Vagina (tissue), 2 donors: ENCODE measurements at regions not wholly inside any gene's neighbourhood (a gene's known extent, or its start where the extent isn't known, plus 50 kb on each side); places are given as distances from the start of the nearest gene placed in this dataset.

ENCODE experiments used
- DNase-seq, 2 donors: peaks; one replicate each; pipeline ENCODE4 v3.0.0-alpha.2; 2017; ENCODE audit errors: extremely low spot score in 2 of 2
- H3K27ac ChIP-seq: fragments of 200-600 bp; sonication (generic); one replicate; pipeline ENCODE4 v1.5.1; 2019
- H3K27me3 ChIP-seq: fragments of 200-600 bp; sonication (generic); one replicate; pipeline ENCODE4 v1.5.1; 2019
- H3K36me3 ChIP-seq, 2 donors: fragments of 200-600 bp; sonication (generic); one replicate each; pipeline ENCODE4 v1.5.1; 2017 to 2019
- H3K4me1 ChIP-seq: fragments of 200-600 bp; sonication (generic); one replicate; pipeline ENCODE4 v1.5.1; 2019
- H3K4me3 ChIP-seq, 2 donors: fragments of 200-600 bp; sonication (generic); 1 replicate in 1 of 2; 2 replicates in 1 of 2; pipeline ENCODE4 v1.5.1; 2016 to 2019
- H3K9me3 ChIP-seq: fragments of 200-600 bp; sonication (generic); one replicate; pipeline ENCODE4 v1.5.1; 2019
- CTCF ChIP-seq, 3 experiments: fragments of 450-650 bp in 2 of 3; fragments of 200-600 bp in 1 of 3; sonication (generic) in 1 of 3; IDR thresholded peaks; one replicate each; pipeline ENCODE4 v1.5.1; 2017 to 2019; ENCODE audit warnings: antibody characterized with exemption in 3 of 3, mild to moderate bottlenecking in 2 of 3, moderate library complexity in 2 of 3
- POLR2A ChIP-seq, 2 donors: fragments of 450-650 bp; IDR thresholded peaks; one replicate each; pipeline ENCODE4 v1.6.1; 2017; ENCODE audit warnings: antibody characterized with exemption in 2 of 2, mild to moderate bottlenecking in 2 of 2, moderate library complexity in 2 of 2
- POLR2AphosphoS5 ChIP-seq, 2 donors: sonication (generic); formaldehyde crosslinking; IDR thresholded peaks; one replicate each; pipeline ENCODE4 v1.9.0; 2017; ENCODE audit warnings: antibody characterized with exemption in 2 of 2, mild to moderate bottlenecking in 2 of 2, low read depth in 1 of 2; ENCODE audit not compliant: insufficient read depth in 1 of 2
- intact Hi-C: fragments of 100-400 bp; cut with DNase I; formaldehyde crosslinking; loops from one replicate; pipeline ENCODE4 v1.15.1; 2023

- no peaks in the 10 kb centered on the region for H3K36me3 ChIP-seq
- no peaks in the 10 kb centered on the region for H3K4me1 ChIP-seq
- H3K9me3 ChIP-seq, result no peaks in the 10 kb centered on the region
- TF ChIP-seq CTCF (IDR thresholded peaks at IDR 0.05) (no peak), POLR2A (IDR thresholded peaks at IDR 0.05) (no peak), POLR2AphosphoS5 (IDR thresholded peaks at IDR 0.05; ENCODE audit: insufficient read depth in 1 of 2, low read depth in 1 of 2) (no peak)
- H3K27me3 ChIP-seq, result no peaks in the 10 kb centered on the region
- DNase-seq, result no peak
- intact Hi-C loops, result loop anchor here (10.0 kb wide), 1 partner anchor 362 kb away; no protein-coding TSS in a partner anchor
- no peak overlapping the region for H3K27ac ChIP-seq
- H3K4me3 ChIP-seq, result no peak overlapping the region
Measured at GRCh38 chr15:66942649-66943390, 122.6 kb upstream of the SMAD3 start.

- DNase-seq, result no peak
- no peaks in the 10 kb centered on the region for H3K9me3 ChIP-seq
- intact Hi-C loops, result loop anchor here (10.0 kb wide), 1 partner anchor 361 kb away; no protein-coding TSS in a partner anchor
- H3K36me3 ChIP-seq, result no peaks in the 10 kb centered on the region
- no peak overlapping the region for H3K4me3 ChIP-seq
- no peak overlapping the region for H3K27ac ChIP-seq
- no peaks in the 10 kb centered on the region for H3K27me3 ChIP-seq
- H3K4me1 ChIP-seq, result no peaks in the 10 kb centered on the region
- TF ChIP-seq POLR2AphosphoS5 (IDR thresholded peaks at IDR 0.05; ENCODE audit: insufficient read depth in 1 of 2, low read depth in 1 of 2) (no peak), POLR2A (IDR thresholded peaks at IDR 0.05) (no peak), CTCF (IDR thresholded peaks at IDR 0.05) (no peak)
Measured at GRCh38 chr15:66943456-66944095, 121.8 kb upstream of the SMAD3 start.

GRCh38 chr15:66944121-66944520, 121.3 kb upstream of the SMAD3 start:
- intact Hi-C loops, result loop anchor here (10.0 kb wide), 1 partner anchor 361 kb away; no protein-coding TSS in a partner anchor

GRCh38 chr15:66945286-66945685, 120.1 kb upstream of the SMAD3 start:
- Histone ChIP-seq H3K27me3 (no peaks in the 10 kb centered on the region), H3K9me3 (no peaks in the 10 kb centered on the region), H3K4me1 (no peaks in the 10 kb centered on the region), H3K36me3 (no peaks in the 10 kb centered on the region), H3K27ac (no peak overlapping the region), H3K4me3 (no peak overlapping the region)
- TF ChIP-seq POLR2A (IDR thresholded peaks at IDR 0.05) (no peak), CTCF (IDR thresholded peaks at IDR 0.05) (no peak), POLR2AphosphoS5 (IDR thresholded peaks at IDR 0.05; ENCODE audit: insufficient read depth in 1 of 2, low read depth in 1 of 2) (no peak)
- DNase-seq, result no peak
- intact Hi-C loops, result loop anchor here (5.0 to 10.0 kb wide), 2 partner anchors 360 to 487 kb away; no protein-coding TSS in a partner anchor

More at GRCh38 chr15:66944121-66944520, 121.3 kb upstream of the SMAD3 start:
- Histone ChIP-seq H3K9me3 (no peaks in the 10 kb centered on the region), H3K4me3 (no peak overlapping the region), H3K27me3 (no peaks in the 10 kb centered on the region), H3K4me1 (no peaks in the 10 kb centered on the region), H3K27ac (no peak overlapping the region), H3K36me3 (no peaks in the 10 kb centered on the region)
- DNase-seq, result no peak
- TF ChIP-seq CTCF (IDR thresholded peaks at IDR 0.05) (no peak), POLR2AphosphoS5 (IDR thresholded peaks at IDR 0.05; ENCODE audit: insufficient read depth in 1 of 2, low read depth in 1 of 2) (no peak), POLR2A (IDR thresholded peaks at IDR 0.05) (no peak)
